Tongue (tissue), 2 donors: ENCODE measurements at regions not wholly inside any gene's neighbourhood (a gene's known extent, or its start where the extent isn't known, plus 50 kb on each side); places are given as distances from the start of the nearest gene placed in this dataset. TPM values are rescaled to one million over a fixed set of nuclear protein-coding genes. Genes with fewer than 3 reads are reported as not detected.

Source experiments
- DNase-seq: peaks from one replicate; pipeline ENCODE4 v3.0.0-alpha.2; 2015
- small RNA-seq: library from RNA; depleted of rRNA; stranded (forward); fragments of <200 nt; gene quantifications from one replicate; pipeline ENCODE3, GENCODE V24; 2014; ENCODE audit warnings: low replicate concordance

- no peak for DNase-seq
Observed at GRCh38 chr11:33410086-33410765, 153.0 kb downstream of the HIPK3 start.

Small RNA genes lying in the stretch of these regions (small RNA-seq; reads per million reads assigned to genes)
- gene AL133399.1: not detected
